ENCODE measurements at regions not wholly inside any gene's neighbourhood (a gene's known extent, or its start where the extent isn't known, plus 50 kb on each side); places are given as distances from the start of the nearest gene placed in this dataset.

DNA sequence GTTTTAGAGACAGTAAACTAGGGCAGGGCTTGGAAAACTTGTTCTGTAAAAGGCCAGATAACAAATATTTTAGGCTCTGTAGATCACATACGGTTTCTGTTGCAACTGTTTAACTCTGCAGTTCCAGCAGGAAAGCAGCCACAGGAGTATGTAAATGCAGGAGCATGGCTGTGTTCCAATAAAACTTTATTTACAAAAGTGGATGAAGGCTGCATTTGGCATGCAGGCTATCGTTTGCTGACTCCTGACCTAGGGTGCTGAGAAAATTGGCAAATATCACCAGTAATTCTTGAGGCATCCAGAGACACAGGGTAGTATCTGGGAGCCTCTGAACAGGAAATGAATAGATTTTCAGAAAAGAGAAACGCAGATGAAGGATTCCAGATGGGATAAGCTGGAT, 274.0 kb downstream of the MAF start:
- no peak for DNase-seq

DNA sequence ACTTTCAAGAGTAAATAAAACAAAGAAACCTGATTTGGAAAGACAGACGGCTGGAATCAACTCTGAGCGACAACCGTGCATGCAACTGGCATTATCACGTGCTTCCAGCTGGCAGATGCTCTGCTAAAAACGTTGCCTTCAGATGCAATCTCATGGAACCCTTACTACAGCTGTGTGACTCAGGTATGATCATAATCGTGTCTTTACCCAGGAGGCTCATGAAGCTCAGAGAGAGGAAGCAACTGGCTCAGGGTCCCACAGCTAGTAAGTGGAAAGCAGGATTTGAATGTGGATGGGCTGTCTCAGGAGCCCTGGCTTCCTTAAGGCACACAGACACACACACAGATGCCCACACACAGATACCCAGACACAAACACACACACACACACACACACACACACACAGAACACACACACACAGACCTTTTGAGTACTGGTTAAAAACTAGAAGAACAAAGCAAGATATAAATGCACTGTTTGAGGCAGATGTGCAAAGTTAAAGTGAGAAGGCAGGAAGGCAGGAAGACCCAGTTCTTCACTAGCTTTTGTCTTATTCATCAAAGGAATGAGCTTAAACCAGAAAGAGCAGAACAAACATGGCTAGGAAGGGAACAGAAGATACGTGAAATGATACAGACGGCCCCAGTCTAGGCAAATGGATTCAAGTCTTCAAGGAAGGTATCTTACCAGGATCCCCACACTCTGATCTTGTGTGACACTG, 275.2 kb downstream of the MAF start:
- DNase-seq: no peak

DNA sequence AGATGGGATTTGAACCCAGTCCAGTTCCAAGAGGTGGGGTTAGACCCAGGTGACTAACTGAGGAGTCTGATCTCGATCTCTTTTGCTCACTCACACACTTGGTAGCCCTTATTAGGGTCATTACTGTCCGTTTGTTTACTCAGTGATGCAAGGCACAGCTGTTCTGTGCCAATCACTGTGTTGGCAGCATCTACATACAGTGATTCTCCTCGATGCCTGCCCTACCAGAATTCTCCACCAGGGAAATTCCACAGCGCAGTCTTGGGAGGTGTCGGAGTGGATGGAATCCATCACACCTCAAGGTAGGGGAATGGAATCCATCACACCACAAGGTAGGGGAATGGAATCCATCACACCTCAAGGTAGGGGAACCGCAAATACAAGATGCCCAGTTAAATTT, 279.6 kb downstream of the MAF start:
- DNase-seq: no peak

DNA sequence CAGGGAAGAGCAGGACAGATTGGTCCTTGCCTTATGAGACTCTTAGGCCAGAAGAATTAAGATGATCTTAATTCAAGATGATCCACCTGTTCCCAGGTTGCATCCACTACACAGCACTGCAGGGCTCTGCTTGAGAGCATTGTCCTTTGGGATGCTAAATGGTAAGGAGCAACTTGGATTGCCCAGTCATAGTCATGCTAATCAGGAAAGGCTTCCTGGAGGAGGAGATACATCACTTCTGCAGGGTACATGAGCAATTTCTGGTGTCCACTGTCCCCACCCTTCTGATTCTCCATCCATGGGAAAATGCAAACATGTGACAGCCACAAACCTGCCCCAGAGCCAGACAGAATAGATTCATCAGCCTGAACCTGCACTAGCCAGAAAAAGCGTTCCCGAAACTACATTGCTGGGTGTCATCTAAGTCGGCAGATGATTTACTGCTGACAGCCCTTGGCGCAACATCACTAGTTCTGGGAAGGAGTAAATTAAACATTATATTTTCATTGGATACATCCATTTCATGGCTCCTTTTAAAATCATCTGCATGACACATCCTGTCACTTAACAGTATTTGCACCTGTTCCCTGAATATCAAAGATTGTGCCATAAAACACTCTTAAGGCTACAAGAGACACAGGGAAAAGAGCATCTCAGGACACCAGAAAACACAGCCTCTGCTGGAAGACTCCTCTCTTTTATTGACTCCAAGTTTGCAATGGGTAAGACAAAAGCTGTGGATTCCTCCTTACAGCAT, 282.2 kb downstream of the MAF start:
- no peak for DNase-seq

DNA sequence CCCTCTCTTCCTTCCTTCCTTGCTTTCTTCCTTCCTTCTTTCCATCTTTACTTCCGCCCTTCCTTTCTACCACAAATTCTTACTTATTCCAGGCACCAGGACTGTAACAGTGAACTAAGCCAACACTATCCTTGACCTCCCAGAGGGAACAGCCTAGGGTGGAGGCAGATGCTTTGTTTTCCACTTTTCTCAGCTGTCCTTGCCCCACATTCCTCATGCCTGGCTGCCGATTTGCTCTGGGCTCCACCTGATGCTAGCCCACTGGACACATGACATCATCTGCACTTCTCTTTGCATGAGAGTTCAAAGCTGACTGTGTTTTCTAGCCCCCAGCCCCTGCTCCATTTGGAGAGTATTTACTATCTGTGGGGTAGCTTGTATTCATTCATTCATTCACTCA, 283.0 kb downstream of the MAF start:
- no peak for DNase-seq

DNA sequence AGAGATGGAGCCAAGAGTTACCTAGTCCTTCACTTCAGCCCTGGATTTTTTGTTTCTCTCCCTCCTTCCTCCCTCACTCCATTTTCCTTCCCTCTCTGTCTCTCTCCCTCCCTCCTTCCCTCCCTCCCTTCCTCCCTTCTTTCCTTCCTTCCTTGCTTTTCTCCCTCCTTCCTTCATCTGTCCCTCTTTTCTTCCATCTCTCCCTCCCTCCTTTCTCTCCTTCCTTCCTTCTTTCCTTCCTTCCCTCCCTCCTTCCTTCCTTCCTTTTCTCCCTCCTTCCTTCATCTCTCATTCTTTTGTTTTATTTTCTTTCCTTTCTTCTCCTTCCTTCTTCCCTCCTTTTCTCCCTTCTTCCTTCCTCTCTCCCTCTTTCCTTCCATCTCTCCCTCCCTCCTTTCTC, 283.5 kb downstream of the MAF start:
- DNase-seq: no peak

DNA sequence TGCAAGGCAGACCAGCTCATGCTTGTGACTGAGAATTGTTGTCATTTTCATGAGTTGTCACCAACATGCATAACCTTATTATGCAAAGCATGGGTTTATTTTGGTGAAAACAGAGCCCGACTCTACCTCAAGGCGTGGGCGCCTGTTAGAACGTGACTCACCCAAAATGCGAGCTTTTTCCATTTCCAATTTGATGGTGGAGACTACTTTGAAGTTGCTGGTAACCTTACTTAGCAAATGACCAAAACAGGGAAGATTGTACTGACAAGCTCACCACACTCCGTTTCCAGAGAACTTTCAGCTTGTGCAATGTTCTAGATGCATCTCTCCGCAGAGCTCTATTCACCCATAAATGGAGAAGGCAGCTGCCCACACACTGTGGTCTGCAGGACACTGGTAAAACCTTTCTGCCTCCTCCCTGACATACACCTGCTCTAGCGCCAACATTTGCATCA, 284.5 kb downstream of the MAF start:
- DNase-seq: no peak

DNA sequence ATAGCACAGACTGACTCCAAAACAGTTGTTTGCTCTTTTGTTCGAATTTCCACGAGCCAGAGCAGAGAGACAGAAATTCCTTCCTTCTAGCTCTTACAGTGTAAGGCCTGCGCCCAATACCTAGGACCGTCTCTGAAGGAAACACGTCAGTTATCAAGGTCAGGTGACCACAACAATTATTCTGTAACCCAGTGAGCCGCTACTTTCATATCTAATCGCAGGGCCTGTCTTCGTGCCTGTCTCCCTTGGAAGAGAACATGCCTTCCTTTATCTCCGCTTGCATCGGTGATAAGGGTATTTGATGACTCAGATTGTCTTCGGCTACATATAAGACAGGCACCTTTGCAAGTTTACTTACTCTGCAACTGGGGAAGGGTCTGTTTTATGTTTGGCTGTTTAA, 288.0 kb downstream of the MAF start:
- DNase-seq: no peak

DNA sequence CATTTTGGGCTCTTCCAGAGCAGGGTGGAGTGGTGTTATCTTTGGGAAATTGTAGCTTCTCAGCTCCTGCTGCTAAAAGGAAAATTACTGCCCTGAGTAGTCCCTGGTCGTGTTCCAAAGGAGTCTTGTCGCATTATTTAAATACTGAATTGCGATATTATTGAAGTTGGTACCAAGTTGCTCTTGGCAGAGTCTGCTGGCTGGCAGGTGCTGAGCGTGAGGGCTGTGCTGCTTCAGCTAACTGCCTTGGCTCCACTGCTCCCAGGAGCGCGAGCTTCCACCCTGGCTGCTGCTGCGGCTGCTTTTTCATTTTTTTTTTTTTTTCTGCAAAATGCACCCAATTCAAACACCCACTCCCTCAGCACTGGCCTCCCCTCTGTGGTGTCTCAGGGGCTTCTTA, 289.8 kb downstream of the MAF start:
- no peak for DNase-seq

DNA sequence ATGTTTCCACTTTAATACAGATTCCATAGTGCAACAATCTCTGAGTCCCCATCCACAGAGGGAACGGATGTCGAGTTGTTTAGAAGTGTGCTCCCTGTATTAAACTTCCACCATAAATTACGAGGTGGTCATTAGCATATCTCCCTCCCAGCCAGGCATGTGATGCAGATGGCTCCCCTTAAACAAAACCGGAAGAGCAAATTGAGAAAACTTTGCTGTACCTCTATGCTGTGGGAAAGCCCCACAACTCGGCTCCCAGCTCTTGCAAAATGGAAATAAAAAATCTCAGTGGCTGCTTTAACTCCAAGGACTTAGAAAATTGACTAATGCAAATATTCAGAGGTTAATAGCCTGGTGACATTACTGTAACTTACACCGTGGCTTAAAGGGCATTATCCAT, 290.9 kb downstream of the MAF start:
- DNase-seq: no peak

DNA sequence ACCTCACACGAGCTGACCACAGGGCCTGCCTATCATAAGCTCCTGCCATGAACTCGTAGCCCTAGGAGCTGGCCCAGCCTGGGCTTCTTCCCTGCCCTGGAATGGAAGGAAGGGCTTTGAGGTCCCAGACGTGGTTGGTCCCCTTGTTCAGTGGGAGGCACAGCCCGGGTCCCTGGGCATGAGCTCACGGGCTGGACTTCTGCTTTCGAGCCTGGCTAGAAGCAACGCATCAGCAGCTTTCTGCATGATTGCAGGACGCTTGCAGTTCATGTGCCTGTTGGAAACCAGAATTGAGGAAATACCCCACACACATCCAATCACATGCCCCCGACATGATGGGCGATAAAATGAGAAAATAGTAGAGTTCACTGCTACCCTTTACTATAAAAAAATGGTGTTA, 293.3 kb downstream of the MAF start:
- DNase-seq: no peak

DNA sequence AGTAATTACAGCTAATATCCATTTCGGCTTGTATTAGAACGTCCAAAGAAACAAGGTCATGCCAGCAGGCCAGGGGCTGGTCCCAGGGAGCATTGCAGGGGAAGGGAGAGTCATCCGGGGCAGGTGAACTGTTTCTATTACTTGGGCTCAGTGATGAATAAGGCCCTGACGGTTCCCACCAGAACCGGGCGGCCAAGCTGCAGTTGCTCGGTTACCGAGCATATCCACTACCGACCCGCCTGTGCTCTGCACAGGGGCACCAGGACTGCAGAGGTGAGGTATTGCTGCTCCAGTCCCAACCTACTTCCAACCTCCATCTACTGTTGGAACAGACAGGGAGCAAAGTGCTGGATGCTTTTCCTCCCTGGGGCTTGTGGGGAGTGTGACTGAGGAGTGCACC, 295.5 kb downstream of the MAF start:
- no peak for DNase-seq

DNA sequence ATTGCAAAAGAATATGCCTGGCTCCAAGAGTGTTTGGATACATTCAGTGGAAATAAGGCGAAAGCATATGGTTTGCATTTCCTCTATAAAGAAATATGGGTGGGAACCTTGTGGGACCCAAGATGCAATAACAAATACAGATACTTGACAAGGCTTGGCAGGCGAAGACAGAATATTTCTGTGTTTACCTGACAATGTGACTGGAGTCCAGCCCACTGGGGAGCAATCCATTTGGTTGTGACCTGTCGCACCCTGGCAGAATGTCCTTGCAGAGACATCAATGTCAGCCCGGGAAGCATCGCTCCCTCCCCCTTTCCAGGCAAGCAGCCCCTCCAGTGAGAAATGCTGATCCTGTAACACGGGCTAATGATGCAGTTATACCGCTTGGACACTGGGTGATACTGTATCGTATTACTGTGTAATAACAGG, 296.6 kb downstream of the MAF start:
- DNase-seq: no peak

DNA sequence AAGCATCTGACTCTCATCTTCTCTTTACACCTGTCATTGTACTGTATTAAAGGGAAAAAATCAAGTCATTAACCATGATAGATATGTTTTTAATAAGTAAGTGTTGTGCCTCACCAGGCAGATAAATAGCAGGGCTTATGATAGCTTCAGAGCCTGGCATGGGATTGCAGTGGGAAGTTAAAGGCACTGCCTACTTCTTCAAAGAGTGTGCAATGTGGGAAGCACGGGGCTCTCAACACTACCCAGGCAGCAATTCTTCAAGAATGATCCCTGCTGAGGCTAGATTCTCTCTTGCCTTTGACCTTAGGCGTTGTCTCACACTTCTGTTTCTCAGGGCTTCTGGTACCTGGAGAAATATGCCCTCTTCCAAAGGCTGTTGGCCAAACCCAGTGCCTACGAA, 297.3 kb downstream of the MAF start:
- DNase-seq: no peak

DNA sequence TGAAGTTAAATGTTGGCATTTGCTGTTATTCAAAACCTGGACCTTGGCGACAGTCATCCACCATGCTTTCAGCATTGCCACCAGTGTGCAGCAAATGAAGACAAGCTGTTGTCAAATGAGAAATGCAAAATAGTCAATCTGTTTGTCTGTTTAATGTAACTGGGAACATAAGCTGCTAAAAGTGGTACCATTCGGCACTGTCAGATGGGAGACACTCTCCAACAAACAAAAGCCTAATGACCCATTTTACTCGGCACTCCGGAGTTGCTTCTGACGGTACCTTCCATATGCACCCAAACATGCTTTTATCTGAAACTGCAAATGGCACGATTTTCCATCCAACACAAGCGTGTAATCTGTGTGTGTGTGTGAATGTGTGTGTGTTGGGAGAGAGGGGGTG, 297.8 kb downstream of the MAF start:
- DNase-seq: no peak

DNA sequence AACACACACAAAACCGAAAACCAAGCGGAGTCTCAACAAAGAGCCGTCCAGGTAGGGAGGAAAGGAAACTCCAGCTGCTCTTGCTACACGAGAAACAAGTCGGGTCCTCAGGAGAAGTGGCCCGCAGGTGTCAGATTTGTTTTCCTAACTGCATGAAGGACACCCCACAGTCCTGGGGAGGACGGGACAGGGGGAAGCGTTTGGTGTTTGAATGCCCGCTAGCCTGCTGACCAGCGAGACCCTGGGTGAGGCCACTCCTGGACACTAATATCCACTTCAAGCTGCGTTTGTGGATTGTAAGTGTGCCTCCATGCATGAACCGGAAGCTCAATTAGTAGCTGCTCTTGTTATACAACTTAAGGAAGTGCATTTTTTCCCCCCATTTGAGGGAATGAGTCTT, 299.5 kb downstream of the MAF start:
- DNase-seq: no peak

DNA sequence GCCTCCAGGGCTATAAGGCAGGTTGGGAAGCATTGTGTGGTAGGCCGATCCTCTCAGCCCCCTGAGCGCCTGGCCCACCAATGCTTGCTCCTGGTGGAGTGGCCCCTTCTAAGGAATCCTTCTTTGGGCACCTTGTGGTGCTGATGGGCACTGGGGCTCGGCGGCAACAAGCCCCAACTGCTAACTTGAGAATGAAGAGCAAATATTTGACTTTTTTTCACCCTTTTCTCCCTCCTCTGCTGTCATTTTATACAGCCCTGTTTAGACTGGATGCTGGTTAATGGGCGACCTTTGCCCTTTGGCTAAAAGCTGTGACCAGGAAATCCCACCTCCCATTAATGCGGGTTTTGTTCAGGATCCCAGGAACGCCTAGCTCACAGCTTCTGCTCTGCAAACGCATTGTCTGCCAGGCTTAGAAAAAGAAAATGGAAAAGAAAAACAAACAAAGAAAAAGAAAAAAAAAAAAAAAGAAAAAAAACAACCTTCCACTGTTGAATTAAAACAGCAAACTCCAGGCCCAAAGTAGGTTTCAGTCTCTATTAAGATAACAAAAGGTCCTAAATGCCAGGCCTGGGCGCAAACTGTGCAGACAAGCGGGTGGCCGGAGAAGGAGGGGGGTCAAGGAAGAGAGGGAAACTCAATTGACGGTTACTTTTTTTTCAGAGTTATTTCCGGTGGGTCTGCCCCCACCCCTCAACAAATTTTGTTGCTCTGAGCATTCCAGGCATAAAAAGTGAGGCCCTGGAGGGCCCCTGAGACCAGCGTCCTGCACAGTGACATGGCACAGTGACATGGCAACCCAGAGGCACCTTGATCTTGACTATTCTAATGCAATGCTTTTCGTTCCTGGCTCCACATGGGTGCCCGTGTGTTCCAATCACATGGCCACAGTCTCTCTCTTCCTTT, 301.4 kb downstream of the MAF start:
- no peak for DNase-seq

DNA sequence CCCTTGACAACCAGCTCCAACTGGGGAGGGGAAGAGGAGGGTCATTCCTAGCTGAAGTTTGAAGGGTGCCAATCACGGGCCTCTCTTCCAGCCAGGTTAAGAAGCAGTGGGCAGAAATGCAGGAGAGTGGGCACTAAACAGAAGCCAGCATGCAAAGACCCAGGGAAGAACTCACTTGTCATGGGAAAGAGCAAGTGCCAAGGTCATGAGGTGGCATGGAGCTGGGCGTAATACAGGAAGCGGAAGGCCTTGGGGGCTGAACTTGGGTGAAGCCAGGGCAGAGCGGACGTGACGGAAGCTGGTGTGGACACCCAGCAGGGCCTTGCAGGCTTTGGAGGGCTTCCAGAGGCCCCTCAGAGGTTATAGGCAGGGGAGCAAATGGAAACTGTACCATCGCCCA, 302.1 kb downstream of the MAF start:
- no peak for DNase-seq

DNA sequence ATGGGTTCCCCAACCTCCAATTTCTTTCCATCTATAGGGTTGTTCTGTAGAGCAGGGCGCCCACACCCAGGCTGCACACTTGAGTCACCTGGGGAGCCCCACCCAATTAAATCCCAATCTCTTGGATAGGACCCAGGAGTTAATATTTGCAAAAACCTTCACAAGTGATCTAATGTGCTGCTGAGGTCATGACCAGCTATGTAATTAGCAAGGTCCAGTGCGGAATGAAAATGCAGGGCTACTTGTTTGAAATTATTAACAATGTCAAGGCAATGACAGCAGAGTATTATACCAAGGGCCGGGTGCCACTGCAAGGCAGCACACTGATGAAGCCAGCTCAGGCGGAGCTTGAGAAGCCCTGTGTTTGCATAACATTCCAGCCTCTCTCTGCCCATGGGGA, 302.7 kb downstream of the MAF start:
- no peak for DNase-seq

DNA sequence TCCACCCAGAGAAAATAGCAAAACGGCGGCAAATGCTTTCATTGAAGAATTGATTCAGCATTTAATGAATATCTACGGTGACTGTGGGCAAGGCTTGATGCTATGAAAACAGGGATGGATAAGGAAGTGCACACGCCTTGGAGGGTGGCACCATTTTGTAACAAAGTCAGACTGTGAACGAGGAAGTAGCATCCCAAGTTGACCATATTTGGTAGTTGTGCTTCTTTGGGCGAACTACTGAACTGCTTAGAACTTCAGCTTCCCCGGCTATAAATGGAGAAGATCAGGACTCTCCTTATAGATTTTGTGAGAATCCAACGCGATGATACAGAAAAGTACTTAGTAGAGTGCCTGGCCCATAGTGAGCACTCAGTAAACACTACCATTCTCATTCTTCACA, 303.2 kb downstream of the MAF start:
- DNase-seq: no peak

DNA sequence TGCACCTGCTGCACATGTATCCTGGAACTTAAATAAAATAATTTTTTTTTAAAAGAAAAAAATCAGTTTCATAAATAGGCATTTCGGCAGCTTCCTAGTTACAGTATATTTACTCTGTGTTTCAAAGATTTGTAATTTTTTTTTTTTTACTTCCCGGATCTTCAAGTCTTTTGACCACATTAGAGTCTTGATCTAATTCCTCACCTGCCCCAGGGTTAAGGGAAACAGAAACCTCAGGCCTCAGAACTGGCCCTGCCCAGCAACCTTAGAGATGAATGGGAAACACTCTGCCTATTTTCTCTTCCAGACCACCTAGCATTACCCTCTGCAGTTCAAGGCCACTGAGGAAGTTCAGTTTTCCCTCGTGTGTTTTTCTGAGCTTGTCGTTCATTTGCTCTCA, 304.0 kb downstream of the MAF start:
- DNase-seq: no peak

DNA sequence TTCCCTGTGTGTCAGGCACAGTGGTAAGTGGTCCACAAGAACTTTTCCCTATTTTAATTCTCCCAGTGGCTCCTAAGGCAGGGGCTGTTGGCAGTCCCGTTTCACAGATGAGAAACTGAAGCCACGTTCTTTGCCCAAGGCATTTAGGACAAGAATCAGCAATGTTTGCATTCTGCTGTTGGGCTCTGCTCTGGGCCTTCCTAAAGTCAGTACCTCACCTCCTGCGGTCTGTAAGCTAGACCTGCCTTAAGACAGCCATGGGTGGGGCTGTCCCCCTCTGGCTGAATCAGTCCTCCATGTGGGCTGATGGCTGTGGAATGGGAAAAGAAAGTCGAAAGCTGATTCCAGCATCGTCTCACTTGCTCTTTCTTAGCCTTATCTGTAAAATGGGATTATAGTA, 304.8 kb downstream of the MAF start:
- DNase-seq: no peak

DNA sequence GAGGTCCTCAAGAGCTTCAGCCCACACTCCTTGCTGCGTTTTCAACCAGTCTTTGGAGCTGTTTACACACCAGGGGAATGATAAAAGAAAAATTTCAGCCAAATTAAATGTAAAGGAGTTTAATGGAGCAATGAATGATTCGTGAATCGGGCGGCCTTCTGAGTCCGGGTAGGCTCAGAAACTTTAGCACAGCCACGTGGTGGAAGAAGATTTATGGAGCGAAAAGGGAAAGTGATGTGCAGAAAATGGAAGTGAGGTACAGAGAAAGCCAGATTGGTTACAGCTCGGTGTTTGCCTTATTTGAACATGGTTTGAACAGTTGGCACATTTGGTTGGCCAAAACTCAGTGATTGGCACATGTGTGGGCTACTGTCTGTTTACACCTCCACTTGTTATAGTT, 305.4 kb downstream of the MAF start:
- no peak for DNase-seq

DNA sequence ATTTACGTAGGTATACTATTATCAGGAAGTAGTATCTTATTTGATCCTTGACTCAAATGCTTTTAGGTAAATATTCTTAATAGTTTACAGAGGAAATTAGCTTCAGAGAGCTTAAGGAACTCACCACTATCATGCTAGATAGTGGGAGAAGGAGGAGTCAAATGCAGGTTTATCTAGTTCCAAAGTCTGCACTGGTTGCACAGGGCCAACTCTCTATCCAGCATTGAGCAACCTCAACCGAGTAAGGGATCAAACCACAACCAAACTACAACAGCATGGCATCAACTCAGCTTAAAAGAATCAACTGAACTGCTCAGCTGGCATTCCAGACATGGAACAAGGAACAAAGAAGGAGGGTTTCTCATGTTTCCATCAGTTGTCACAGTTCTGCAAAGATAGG, 306.0 kb downstream of the MAF start:
- DNase-seq: no peak
